H1 (cell line): ENCODE measurements at regions not wholly inside any gene's neighbourhood (a gene's known extent, or its start where the extent isn't known, plus 50 kb on each side); places are given as distances from the start of the nearest gene placed in this dataset.

Source experiments
- CTCF ChIA-PET: fragments of 300-600 bp; sonication (Branson Sonifier 250); formaldehyde crosslinking; loops from one replicate; lab custom pipeline; 2021; ENCODE audit not compliant: partially characterized antibody; lab: Charles Lee
- POLR2A ChIA-PET: fragments of 300-600 bp; sonication (Branson Sonifier 250); formaldehyde crosslinking; loops from one replicate; lab custom pipeline; 2021; ENCODE audit warnings: inconsistent platforms; ENCODE audit not compliant: partially characterized antibody; lab: Charles Lee
- DNase-seq, 2 experiments: peaks; one replicate each; pipeline versions ENCODE4 v3.0.0 to v3.0.0-alpha.2; 2010 to 2022; ENCODE audit warnings: low spot score in 2 of 2, low read depth in 1 of 2, mixed read lengths in 1 of 2
- FAIRE-seq: peaks from 2 replicates; lab custom pipeline; 2011; peaks lifted over from hg19 to GRCh38; lab: Jason Lieb, UNC
- H2AFZ ChIP-seq: 2 replicates; pipeline ENCODE4 v1.8.1; 2012; ENCODE audit warnings: low read length, inconsistent platforms
- H2AK5ac ChIP-seq: 2 replicates; pipeline ENCODE4 v1.6.1; 2013; ENCODE audit warnings: low read depth, low read length
- H2BK120ac ChIP-seq: replicated peaks from 2 replicates; pipeline ENCODE3; 2013; ENCODE audit warnings: low read depth, low read length, inconsistent platforms
- H2BK12ac ChIP-seq: 2 replicates; pipeline ENCODE4 v1.6.1; 2013; ENCODE audit warnings: low read depth, low read length
- H2BK15ac ChIP-seq: 2 replicates; pipeline ENCODE4 v1.6.1; 2013; ENCODE audit warnings: low read length
- H2BK20ac ChIP-seq: 2 replicates; pipeline ENCODE4 v1.6.1; 2013; ENCODE audit warnings: low read length
- H2BK5ac ChIP-seq: 2 replicates; pipeline ENCODE4 v1.6.1; 2013; ENCODE audit warnings: low read depth, low read length
- H3K14ac ChIP-seq: 2 replicates; pipeline ENCODE4 v1.6.1; 2013; ENCODE audit warnings: inconsistent platforms; ENCODE audit not compliant: insufficient read length
- H3K18ac ChIP-seq: 2 replicates; pipeline ENCODE4 v1.6.1; 2013; ENCODE audit warnings: low read length; ENCODE audit errors: extremely low read depth
- H3K23ac ChIP-seq: 2 replicates; pipeline ENCODE4 v1.6.1; 2013; ENCODE audit warnings: inconsistent platforms; ENCODE audit not compliant: insufficient read length
- H3K23me2 ChIP-seq: 2 replicates; pipeline ENCODE4 v1.6.1; 2013; ENCODE audit warnings: low read depth, low read length
- H3K27ac ChIP-seq: 2 replicates; pipeline ENCODE4 v1.6.1; 2011; ENCODE audit warnings: low read depth, low read length, inconsistent platforms
- H3K27me3 ChIP-seq, 4 experiments: replicated peaks in 1 of 4; 1 replicate in 1 of 4; 2 replicates in 3 of 4; pipeline versions ENCODE4 v1.6.1 to v1.8.1; 2011 to 2013; ENCODE audit warnings: low read length in 3 of 4, mild to moderate bottlenecking in 3 of 4, inconsistent platforms in 2 of 4, mixed read lengths in 2 of 4, moderate library complexity in 1 of 4; ENCODE audit not compliant: control insufficient read depth in 3 of 4, insufficient read depth in 3 of 4; ENCODE audit errors: extremely low read depth in 1 of 4
- H3K36me3 ChIP-seq, 4 experiments: 2 replicates each; pipeline versions ENCODE4 v1.6.1 to v1.8.1; 2011 to 2013; ENCODE audit warnings: mild to moderate bottlenecking in 4 of 4, low read length in 3 of 4, moderate library complexity in 2 of 4, control low read depth in 1 of 4, inconsistent platforms in 1 of 4; ENCODE audit not compliant: insufficient read depth in 4 of 4, control insufficient read depth in 2 of 4
- H3K4ac ChIP-seq: replicated peaks from 2 replicates; pipeline ENCODE3; 2013; ENCODE audit warnings: low read length, low read depth, mixed read lengths, inconsistent platforms; ENCODE audit not compliant: insufficient read length
- H3K4me1 ChIP-seq, 4 experiments: replicated peaks in 1 of 4; 1 replicate in 1 of 4; 2 replicates in 3 of 4; pipeline versions ENCODE4 v1.6.1 to v1.8.1; 2011 to 2013; ENCODE audit warnings: low read length in 3 of 4, inconsistent platforms in 2 of 4, mixed read lengths in 1 of 4; ENCODE audit not compliant: insufficient read depth in 4 of 4, control insufficient read depth in 3 of 4
- H3K4me2 ChIP-seq, 2 experiments: 2 replicates each; pipeline versions ENCODE4 v1.6.1 to v1.8.1; 2011 to 2013; ENCODE audit warnings: low read depth in 2 of 2, low read length in 2 of 2, control low read depth in 1 of 2, inconsistent platforms in 1 of 2, mild to moderate bottlenecking in 1 of 2; ENCODE audit not compliant: insufficient read depth in 1 of 2
- H3K4me3 ChIP-seq, 4 experiments: fragments of 200-600, 300-600 bp in 1 of 4; sonication (generic), shearing (Covaris generic), sonication (Bioruptor Twin) in 1 of 4; 2 replicates each; pipeline versions ENCODE4 v1.5.1 to v1.8.1; 2011 to 2016; ENCODE audit warnings: low read length in 4 of 4, low read depth in 3 of 4, control low read depth in 2 of 4, inconsistent platforms in 2 of 4, mild to moderate bottlenecking in 2 of 4, mixed read lengths in 1 of 4, moderate library complexity in 1 of 4; ENCODE audit not compliant: insufficient read depth in 2 of 4; ENCODE audit errors: extremely low read depth in 1 of 4
- H3K56ac ChIP-seq: replicated peaks from 2 replicates; pipeline ENCODE3; 2013; ENCODE audit warnings: low read depth, mild to moderate bottlenecking, mixed read lengths, low read length, inconsistent platforms; ENCODE audit not compliant: insufficient read length
- H3K79me1 ChIP-seq: 2 replicates; pipeline ENCODE4 v1.6.1; 2013; ENCODE audit warnings: low read depth, low read length, control low read depth
- H3K79me2 ChIP-seq, 2 experiments: 2 replicates each; pipeline versions ENCODE4 v1.6.1 to v1.8.1; 2012 to 2013; ENCODE audit warnings: low read length in 2 of 2, mild to moderate bottlenecking in 2 of 2, inconsistent platforms in 1 of 2; ENCODE audit not compliant: insufficient read depth in 2 of 2, control insufficient read depth in 1 of 2
- H3K9ac ChIP-seq, 4 experiments: replicated peaks in 1 of 4; 1 replicate in 1 of 4; 2 replicates in 3 of 4; pipeline versions ENCODE4 v1.6.1 to v1.8.1; 2011 to 2013; ENCODE audit warnings: low read depth in 3 of 4, low read length in 3 of 4, control low read depth in 2 of 4, mild to moderate bottlenecking in 2 of 4, moderate library complexity in 2 of 4, inconsistent platforms in 1 of 4; ENCODE audit errors: extremely low read depth in 1 of 4
- H3K9me3 ChIP-seq, 2 experiments: 2 replicates each; pipeline versions ENCODE4 v1.6.1 to v1.8.1; 2012 to 2013; ENCODE audit warnings: mild to moderate bottlenecking in 2 of 2, moderate library complexity in 2 of 2, control low read depth in 1 of 2, inconsistent platforms in 1 of 2, low read depth in 1 of 2, low read length in 1 of 2, mixed read lengths in 1 of 2; ENCODE audit not compliant: insufficient read depth in 2 of 2
- H4K20me1 ChIP-seq, 2 experiments: replicated peaks in 1 of 2; 2 replicates each; pipeline versions ENCODE3 to v1.8.1; 2011 to 2013; ENCODE audit warnings: inconsistent platforms in 2 of 2, low read length in 2 of 2, mild to moderate bottlenecking in 1 of 2; ENCODE audit not compliant: insufficient read depth in 2 of 2, control insufficient read depth in 1 of 2
- H4K5ac ChIP-seq: 2 replicates; pipeline ENCODE4 v1.6.1; 2013; ENCODE audit warnings: low read length, low read depth, mixed read lengths, inconsistent platforms; ENCODE audit not compliant: insufficient read length
- H4K8ac ChIP-seq: 2 replicates; pipeline ENCODE4 v1.8.0; 2013; ENCODE audit warnings: mild to moderate bottlenecking, moderate library complexity, low read length, inconsistent platforms; ENCODE audit not compliant: insufficient read depth; ENCODE audit errors: extremely low read depth
- H4K91ac ChIP-seq: replicated peaks from 2 replicates; pipeline ENCODE3; 2013; ENCODE audit warnings: low read length, mixed read lengths, inconsistent platforms; ENCODE audit not compliant: insufficient read length
- BACH1 ChIP-seq: IDR thresholded peaks from 2 replicates; pipeline ENCODE4 v1.6.1; 2012; ENCODE audit warnings: low read length, improper control_type of control experiment
- BRCA1 ChIP-seq: IDR thresholded peaks from 2 replicates; pipeline ENCODE4 v1.6.1; 2012; ENCODE audit warnings: low read depth, low read length, improper control_type of control experiment
- GTF2F1 ChIP-seq: IDR thresholded peaks from 2 replicates; pipeline ENCODE4 v1.6.1; 2012; ENCODE audit warnings: low read depth, low read length, improper control_type of control experiment, borderline replicate concordance
- HDAC2 ChIP-seq, 2 experiments: fragments of 300-600 bp in 1 of 2; sonication (generic) in 1 of 2; IDR thresholded peaks; 2 replicates each; pipeline ENCODE4 v1.6.1; 2011 to 2012; ENCODE audit warnings: low read depth in 2 of 2, low read length in 2 of 2, mild to moderate bottlenecking in 2 of 2, moderate library complexity in 2 of 2, borderline replicate concordance in 1 of 2, inconsistent platforms in 1 of 2
- HDAC6 ChIP-seq: IDR thresholded peaks from one replicate; pipeline ENCODE4 v1.7.1; 2012; ENCODE audit warnings: low read depth, mild to moderate bottlenecking, inconsistent platforms, low read length, moderate library complexity
- KDM1A ChIP-seq: fragments of 200-600, 300-600 bp; sonication (generic); IDR thresholded peaks from 2 replicates; pipeline ENCODE4 v1.7.1; 2016; ENCODE audit warnings: mild to moderate bottlenecking, low read length, borderline replicate concordance
- NANOG ChIP-seq: IDR thresholded peaks from 2 replicates; pipeline ENCODE4 v1.6.1; 2011; ENCODE audit warnings: low read length, low read depth, mild to moderate bottlenecking, inconsistent platforms; ENCODE audit not compliant: insufficient read depth, poor library complexity, severe bottlenecking
- NRF1 ChIP-seq: IDR thresholded peaks from 2 replicates; pipeline ENCODE4 v1.6.1; 2011; ENCODE audit warnings: mild to moderate bottlenecking, low read depth, low read length, improper control_type of control experiment
- SAP30 ChIP-seq: fragments of 300-600 bp; sonication (generic); IDR thresholded peaks from 2 replicates; pipeline ENCODE4 v1.7.1; 2012; ENCODE audit warnings: low read length, moderate library complexity, mild to moderate bottlenecking, inconsistent platforms; ENCODE audit not compliant: insufficient read depth, insufficient replicate concordance
- TBP ChIP-seq: IDR thresholded peaks from 2 replicates; pipeline ENCODE4 v1.6.1; 2011; ENCODE audit warnings: low read depth, low read length, improper control_type of control experiment
- TCF12 ChIP-seq: IDR thresholded peaks from 2 replicates; pipeline ENCODE4 v1.6.1; 2011; ENCODE audit warnings: low read depth, mild to moderate bottlenecking, low read length
- WGBS, 2 experiments: shearing (Covaris generic) in 1 of 2; methylation state at CpG; one replicate each; pipeline versions ENCODE4 v1.1.6 to v1.1.7; 2013 to 2015; ENCODE audit warnings: low lambda C conversion rate in 2 of 2, mixed read lengths in 2 of 2, inconsistent platforms in 1 of 2, low coverage in 1 of 2, missing lambda C conversion rate in 1 of 2; ENCODE audit not compliant: insufficient replicate concordance in 2 of 2, insufficient coverage in 1 of 2, insufficient read length in 1 of 2; ENCODE audit errors: extremely low coverage in 1 of 2, missing lambda C conversion rate in 1 of 2; 5-methylcytosine and 5-hydroxymethylcytosine counted together

GRCh38 chrX:30995060-30995700, 76.7 kb downstream of the FTHL17 start:
- Histone ChIP-seq H3K4me2 (no peak overlapping the region), H4K91ac (no peak overlapping the region), H3K56ac (no peak overlapping the region), H3K9me3 (no peaks in the 10 kb centered on the region), H3K14ac (no peak overlapping the region), H4K5ac (no peak overlapping the region), H3K4me3 (no peak overlapping the region), H2BK20ac (no peak overlapping the region), H4K8ac (no peak overlapping the region), H2AK5ac (no peak overlapping the region), H3K27ac (no peak overlapping the region), H3K79me2 (no peaks in the 10 kb centered on the region), H3K27me3 (no peaks in the 10 kb centered on the region), H2BK120ac (no peak overlapping the region), H3K18ac (no peak overlapping the region), H3K4ac (no peak overlapping the region), H3K36me3 (no peaks in the 10 kb centered on the region), H2BK5ac (no peak overlapping the region), H3K79me1 (no peaks in the 10 kb centered on the region), H3K4me1 (no peaks in the 10 kb centered on the region), H3K9ac (no peak overlapping the region), H2AFZ (no peak overlapping the region), H2BK12ac (no peak overlapping the region), H2BK15ac (no peak overlapping the region), H3K23ac (no peak overlapping the region), H3K23me2 (no peaks in the 10 kb centered on the region), H4K20me1 (no peaks in the 10 kb centered on the region)
- no peak for TF ChIP-seq SAP30
- TF ChIP-seq TCF12: no peak
- no peak for TF ChIP-seq TBP
- no peak for TF ChIP-seq NRF1
- TF ChIP-seq KDM1A: no peak
- TF ChIP-seq HDAC6: no peak
- no peak for TF ChIP-seq GTF2F1
- no peak for TF ChIP-seq NANOG
- TF ChIP-seq HDAC2 (IDR thresholded peaks at IDR 0.05; ENCODE audit: borderline replicate concordance in 1 of 2, low read depth in 2 of 2, low read length in 2 of 2): no peak
- no peak for TF ChIP-seq BACH1
- no peak for TF ChIP-seq BRCA1
- POLR2A ChIA-PET: no interaction called here
- CTCF ChIA-PET: interaction anchor here (1.1 kb wide), 1 partner anchor 45 kb away, joined by 3 read pairs; no protein-coding TSS in a partner anchor
- DNase-seq: no peak
- WGBS, 2 experiments: 100% methylated on average over 1 of the region's 1 CpG; no CpG with 5 or more reads in 1 of the 2 experiments
- no peak for FAIRE-seq
